ENCODE measurements at regions not wholly inside any gene's neighbourhood (a gene's known extent, or its start where the extent isn't known, plus 50 kb on each side); places are given as distances from the start of the nearest gene placed in this dataset.

DNA sequence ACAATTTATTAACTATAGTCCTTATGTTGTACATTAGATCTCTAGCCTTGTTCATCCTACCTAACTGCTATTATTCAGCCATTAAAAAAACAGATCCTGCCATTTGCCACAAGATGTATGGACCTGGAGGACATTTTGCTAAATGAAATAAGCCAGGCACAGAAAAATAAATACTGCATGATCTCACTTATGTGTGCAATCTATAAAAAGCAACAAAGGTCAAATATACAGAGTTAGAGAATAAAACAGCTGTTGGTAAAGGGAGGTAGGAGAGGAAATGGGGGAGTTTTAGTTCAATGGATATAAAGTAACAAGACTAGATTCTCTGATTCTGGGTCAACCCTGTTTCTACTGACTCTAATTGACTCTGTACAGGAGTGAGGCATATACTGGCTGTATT, 103.3 kb upstream of the FAM9C start:
- Histone ChIP-seq H3K27me3 (ENCODE audit: insufficient read depth, low read length) (no peaks in the 10 kb centered on the region), H3K9me3 (ENCODE audit: control insufficient read depth in 1 of 2, low read length in 2 of 2) (no peaks in the 10 kb centered on the region), H3K27ac (ENCODE audit: low read depth, low read length) (no peak overlapping the region), H3K4me3 (ENCODE audit: low read length in 2 of 2) (no peak overlapping the region), H3K36me3 (ENCODE audit: insufficient read depth, low read length) (no peaks in the 10 kb centered on the region), H3K4me1 (ENCODE audit: insufficient read depth, low read length) (peaks cover 21% of the 10 kb centered on the region)
- H3K27ac Mint-ChIP-seq, result no peak overlapping the region
- H3K4me1 Mint-ChIP-seq, result peaks cover 9 to 20% (median 15%) of the 10 kb centered on the region in 4 donors
- intact Hi-C loops (cut with micrococcal nuclease), result no loop called here
- no peak for DNase-seq
- peaks cover 0 to 21% (median 17%) of the 10 kb centered on the region in 8 donors for H3K9me3 Mint-ChIP-seq
- no peaks in the 10 kb centered on the region for H3K27me3 Mint-ChIP-seq
- H3K36me3 Mint-ChIP-seq, result peaks cover 0 to 6% of the 10 kb centered on the region in 2 donors
- POLR2A ChIA-PET (ENCODE audit: partially characterized antibody), result no interaction called here
- CTCF ChIA-PET (ENCODE audit: partially characterized antibody), result interaction anchor here (1.1 kb wide), 1 partner anchor 55 kb away, joined by 3 read pairs; no protein-coding TSS in a partner anchor
- no peak overlapping the region for H3K4me3 Mint-ChIP-seq

GRCh38 chrX:13147147-13147546, 102.7 kb upstream of the FAM9C start:
- peaks cover 0 to 6% of the 10 kb centered on the region in 2 donors for H3K36me3 Mint-ChIP-seq
- H3K9me3 Mint-ChIP-seq, result peaks cover 0 to 18% (median 13%) of the 10 kb centered on the region in 8 donors
- peaks cover 16% of the 10 kb centered on the region for H3K4me1 ChIP-seq (ENCODE audit: insufficient read depth, low read length)
- POLR2A ChIA-PET (ENCODE audit: partially characterized antibody), result no interaction called here
- H3K27ac Mint-ChIP-seq, result no peak overlapping the region
- no peaks in the 10 kb centered on the region for H3K27me3 Mint-ChIP-seq
- H3K4me3 ChIP-seq (ENCODE audit: low read length in 2 of 2), result no peak overlapping the region
- H3K4me3 Mint-ChIP-seq, result no peak overlapping the region
- peaks cover 7 to 16% (median 11%) of the 10 kb centered on the region in 4 donors for H3K4me1 Mint-ChIP-seq
- no peaks in the 10 kb centered on the region for H3K27me3 ChIP-seq (ENCODE audit: insufficient read depth, low read length)
- no peak overlapping the region for H3K27ac ChIP-seq (ENCODE audit: low read depth, low read length)
- DNase-seq, result no peak
- intact Hi-C loops (cut with micrococcal nuclease), result no loop called here
- CTCF ChIA-PET (ENCODE audit: partially characterized antibody), result interaction anchor here (1.1 kb wide), 1 partner anchor 55 kb away, joined by 3 read pairs; no protein-coding TSS in a partner anchor
- H3K9me3 ChIP-seq (ENCODE audit: control insufficient read depth in 1 of 2, low read length in 2 of 2), result no peaks in the 10 kb centered on the region
- H3K36me3 ChIP-seq (ENCODE audit: insufficient read depth, low read length), result no peaks in the 10 kb centered on the region

- POLR2A ChIA-PET (ENCODE audit: partially characterized antibody), result no interaction called here
- peaks cover 0 to 16% (median 10%) of the 10 kb centered on the region in 8 donors for H3K9me3 Mint-ChIP-seq
Measured at GRCh38 chrX:13144927-13145655, 100.7 kb upstream of the FAM9C start.

GRCh38 chrX:13142891-13143290, 98.5 kb upstream of the FAM9C start:
- intact Hi-C loops (cut with micrococcal nuclease), result no loop called here
- CTCF ChIA-PET (ENCODE audit: partially characterized antibody), result no interaction called here
- Mint-ChIP-seq H3K27ac (peak overlapping the region in 3 of 7 donors; percentile 42 to 75 (median 64)), H3K36me3 (peaks cover 0 to 6% of the 10 kb centered on the region in 2 donors), H3K27me3 (no peaks in the 10 kb centered on the region), H3K4me1 (peaks cover 0 to 3% (median under 1%) of the 10 kb centered on the region in 4 donors), H3K9me3 (peaks cover 0 to 15% (median 10%) of the 10 kb centered on the region in 8 donors), H3K4me3 (no peak overlapping the region)
- no peak for DNase-seq
- Histone ChIP-seq H3K27me3 (ENCODE audit: insufficient read depth, low read length) (no peaks in the 10 kb centered on the region), H3K27ac (ENCODE audit: low read depth, low read length) (no peak overlapping the region), H3K4me3 (ENCODE audit: low read length in 2 of 2) (no peak overlapping the region), H3K9me3 (ENCODE audit: control insufficient read depth in 1 of 2, low read length in 2 of 2) (no peaks in the 10 kb centered on the region), H3K36me3 (ENCODE audit: insufficient read depth, low read length) (no peaks in the 10 kb centered on the region), H3K4me1 (ENCODE audit: insufficient read depth, low read length) (no peaks in the 10 kb centered on the region)
- POLR2A ChIA-PET (ENCODE audit: partially characterized antibody), result no interaction called here

More at GRCh38 chrX:13144927-13145655, 100.7 kb upstream of the FAM9C start:
- H3K27ac ChIP-seq (ENCODE audit: low read depth, low read length), result no peak overlapping the region
- CTCF ChIA-PET (ENCODE audit: partially characterized antibody), result no interaction called here
- intact Hi-C loops (cut with micrococcal nuclease), result no loop called here
- Mint-ChIP-seq H3K4me3 (no peak overlapping the region), H3K27ac (no peak overlapping the region), H3K27me3 (no peaks in the 10 kb centered on the region), H3K36me3 (peaks cover 0 to 6% of the 10 kb centered on the region in 2 donors), H3K4me1 (peaks cover 0 to 3% (median under 1%) of the 10 kb centered on the region in 4 donors)
- no peak for DNase-seq
- H3K36me3 ChIP-seq (ENCODE audit: insufficient read depth, low read length), result no peaks in the 10 kb centered on the region
- no peaks in the 10 kb centered on the region for H3K27me3 ChIP-seq (ENCODE audit: insufficient read depth, low read length)
- H3K4me1 ChIP-seq (ENCODE audit: insufficient read depth, low read length), result no peaks in the 10 kb centered on the region
- no peaks in the 10 kb centered on the region for H3K9me3 ChIP-seq (ENCODE audit: control insufficient read depth in 1 of 2, low read length in 2 of 2)
- no peak overlapping the region for H3K4me3 ChIP-seq (ENCODE audit: low read length in 2 of 2)

DNA sequence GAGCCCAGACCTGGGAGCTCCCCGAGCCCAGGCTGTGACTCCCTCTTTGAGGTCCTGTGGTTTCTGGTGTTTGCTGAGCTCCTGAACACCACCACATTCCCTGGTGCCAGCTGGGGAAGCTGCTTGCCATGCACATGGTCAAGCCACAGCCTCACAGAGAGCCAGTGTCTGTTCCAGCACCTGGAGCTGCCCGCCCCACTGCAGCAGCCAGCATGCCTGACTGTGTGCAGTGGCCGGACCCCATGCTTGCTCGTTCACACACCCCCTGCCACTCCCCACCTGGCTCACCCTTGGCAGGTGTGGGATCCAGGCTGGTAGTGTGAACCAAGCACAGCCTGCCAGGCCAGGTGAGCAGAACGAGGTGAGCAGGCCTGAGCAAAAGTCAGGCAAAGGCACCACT, 95.6 kb upstream of the FAM9C start:
- no peaks in the 10 kb centered on the region for H3K36me3 ChIP-seq (ENCODE audit: insufficient read depth, low read length)
- Mint-ChIP-seq H3K4me1 (peaks cover 0 to 3% (median under 1%) of the 10 kb centered on the region in 4 donors), H3K27ac (no peak overlapping the region), H3K4me3 (no peak overlapping the region), H3K9me3 (peaks cover 0 to 5% (median 0%) of the 10 kb centered on the region in 8 donors), H3K27me3 (no peaks in the 10 kb centered on the region), H3K36me3 (no peaks in the 10 kb centered on the region)
- intact Hi-C loops (cut with micrococcal nuclease), result no loop called here
- H3K4me3 ChIP-seq (ENCODE audit: low read length in 2 of 2), result no peak overlapping the region
- no peak overlapping the region for H3K27ac ChIP-seq (ENCODE audit: low read depth, low read length)
- H3K4me1 ChIP-seq (ENCODE audit: insufficient read depth, low read length), result no peaks in the 10 kb centered on the region
- no peaks in the 10 kb centered on the region for H3K27me3 ChIP-seq (ENCODE audit: insufficient read depth, low read length)
- ChIA-PET CTCF (ENCODE audit: partially characterized antibody) (interaction anchor here (0.8 to 3.2 kb wide), 2 partner anchors 12 to 193 kb away, joined by 3 to 13 read pairs; no protein-coding TSS in a partner anchor), POLR2A (ENCODE audit: partially characterized antibody) (no interaction called here)
- no peaks in the 10 kb centered on the region for H3K9me3 ChIP-seq (ENCODE audit: control insufficient read depth in 1 of 2, low read length in 2 of 2)
- no peak for DNase-seq

DNA sequence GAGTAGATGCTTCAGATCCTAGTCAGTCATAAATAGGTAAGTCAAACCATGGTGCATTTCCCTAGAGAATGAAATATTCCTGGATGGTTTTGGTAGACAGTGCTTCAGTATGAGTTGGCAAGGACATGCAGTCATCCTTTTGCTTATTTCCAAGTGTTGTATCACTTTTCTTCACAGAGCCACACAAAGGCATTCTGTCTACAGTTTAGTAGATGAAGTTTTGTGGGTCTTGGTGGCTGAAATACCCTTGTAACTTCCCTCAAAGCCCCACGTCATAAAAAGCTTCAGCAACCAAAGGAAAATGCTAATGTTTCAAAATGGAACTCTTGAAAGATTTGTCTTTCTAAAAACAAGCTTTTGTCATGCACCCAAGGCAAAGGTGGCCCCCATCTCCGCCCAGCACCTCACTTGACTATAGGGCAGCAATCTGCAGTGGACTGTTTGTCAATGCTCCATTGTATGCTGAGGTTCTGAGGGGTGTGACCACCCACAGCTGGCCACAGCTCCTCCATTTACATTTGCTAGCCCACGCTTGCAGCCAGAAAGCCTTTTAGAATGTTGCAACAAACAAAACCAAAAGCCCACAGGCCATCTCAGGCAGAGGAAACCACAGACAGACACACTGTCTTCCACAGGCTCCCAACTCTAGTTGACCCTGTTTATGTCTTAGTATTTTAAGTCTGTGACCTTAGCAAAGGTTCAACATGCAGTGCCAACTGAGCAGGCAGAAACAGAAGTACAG, 87.1 kb upstream of the FAM9C start:
- peak overlapping the region; percentile 26 to 76 (median 66) for H3K27ac Mint-ChIP-seq
- intact Hi-C loops (cut with micrococcal nuclease), result no loop called here

GRCh38 chrX:13130816-13131215, 86.4 kb upstream of the FAM9C start:
- ChIA-PET CTCF (ENCODE audit: partially characterized antibody) (interaction anchor here (1.3 kb wide), 1 partner anchor 184 kb away, joined by 4 read pairs; no protein-coding TSS in a partner anchor), POLR2A (ENCODE audit: partially characterized antibody) (interaction anchor here (1.2 to 1.3 kb wide), 2 partner anchors 30 to 155 kb away, joined by 3 to 4 read pairs; no protein-coding TSS in a partner anchor)
- Histone ChIP-seq H3K4me1 (ENCODE audit: insufficient read depth, low read length) (peaks cover 10% of the 10 kb centered on the region), H3K4me3 (ENCODE audit: low read length in 2 of 2) (no peak overlapping the region), H3K9me3 (ENCODE audit: control insufficient read depth in 1 of 2, low read length in 2 of 2) (no peaks in the 10 kb centered on the region), H3K27ac (ENCODE audit: low read depth, low read length) (no peak overlapping the region), H3K27me3 (ENCODE audit: insufficient read depth, low read length) (no peaks in the 10 kb centered on the region), H3K36me3 (ENCODE audit: insufficient read depth, low read length) (no peaks in the 10 kb centered on the region)
- Mint-ChIP-seq H3K27me3 (no peaks in the 10 kb centered on the region), H3K4me1 (peaks cover 11 to 19% (median 15%) of the 10 kb centered on the region in 4 donors), H3K4me3 (no peak overlapping the region), H3K36me3 (no peaks in the 10 kb centered on the region), H3K27ac (peak overlapping the region in 2 of 7 donors; percentile 13 to 68), H3K9me3 (peaks cover 0 to 3% (median 0%) of the 10 kb centered on the region in 8 donors)
- intact Hi-C loops (cut with micrococcal nuclease), result no loop called here
- no peak for DNase-seq

More for the DNA sequence above, 87.1 kb upstream of the FAM9C start:
- no peaks in the 10 kb centered on the region for H3K9me3 ChIP-seq (ENCODE audit: control insufficient read depth in 1 of 2, low read length in 2 of 2)
- peak overlapping the region in 5 of 8 donors; percentile 6 to 59 (median 40) for H3K4me3 Mint-ChIP-seq
- no peak overlapping the region for H3K27ac ChIP-seq (ENCODE audit: low read depth, low read length)
- H3K36me3 ChIP-seq (ENCODE audit: insufficient read depth, low read length), result no peaks in the 10 kb centered on the region
- H3K27me3 Mint-ChIP-seq, result no peaks in the 10 kb centered on the region
- peaks cover 11 to 16% (median 13%) of the 10 kb centered on the region in 4 donors for H3K4me1 Mint-ChIP-seq
- H3K4me1 ChIP-seq (ENCODE audit: insufficient read depth, low read length), result peaks cover 10% of the 10 kb centered on the region
- ChIA-PET POLR2A (ENCODE audit: partially characterized antibody) (interaction anchor here (0.7 to 1.3 kb wide), 4 partner anchors 21 to 155 kb away, joined by 3 to 4 read pairs (median 3); no protein-coding TSS in a partner anchor), CTCF (ENCODE audit: partially characterized antibody) (no interaction called here)
- peaks cover 0 to 3% (median 0%) of the 10 kb centered on the region in 8 donors for H3K9me3 Mint-ChIP-seq
- no peak overlapping the region for H3K4me3 ChIP-seq (ENCODE audit: low read length in 2 of 2)
- DNase-seq, result peak; percentile 26 to 49 (median 32)
- no peaks in the 10 kb centered on the region for H3K36me3 Mint-ChIP-seq
- no peaks in the 10 kb centered on the region for H3K27me3 ChIP-seq (ENCODE audit: insufficient read depth, low read length)

Measured in CD4-positive, alpha-beta memory T cell (primary cell).